Fibroblast of skin of right quadriceps (primary cell): ENCODE measurements at regions not wholly inside any gene's neighbourhood (a gene's known extent, or its start where the extent isn't known, plus 50 kb on each side); places are given as distances from the start of the nearest gene placed in this dataset.
A peak's percentile ranks its signal among the peaks of the same experiment; 100 is the strongest.

Source experiments
- DNase-seq: peaks from one replicate; pipeline ENCODE4 v3.0.0-alpha.2; 2013

GRCh38 chr1:234708700-234709395, 98.9 kb upstream of the IRF2BP2 start:
- no peak for DNase-seq

DNA sequence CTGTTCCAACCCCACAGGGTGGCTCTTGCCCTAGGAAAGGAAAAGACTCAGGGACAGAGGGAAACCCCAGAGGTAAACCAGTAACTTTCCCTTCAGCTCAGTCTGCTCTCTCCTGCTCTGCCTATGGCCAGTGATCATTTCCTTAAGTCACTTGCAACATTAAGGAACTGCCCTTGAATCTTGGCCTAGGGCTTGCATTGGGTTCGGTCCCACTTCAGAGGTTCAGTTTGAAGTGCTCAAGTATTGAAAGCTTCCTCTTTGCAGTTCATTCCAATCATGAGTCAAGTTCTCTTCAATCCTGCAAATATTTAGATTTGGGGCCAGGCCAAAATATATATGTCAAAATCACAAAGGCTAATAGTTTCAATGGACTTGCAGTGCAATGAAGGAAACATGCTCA, 97.7 kb upstream of the IRF2BP2 start:
- DNase-seq, result peak; percentile 68

DNA sequence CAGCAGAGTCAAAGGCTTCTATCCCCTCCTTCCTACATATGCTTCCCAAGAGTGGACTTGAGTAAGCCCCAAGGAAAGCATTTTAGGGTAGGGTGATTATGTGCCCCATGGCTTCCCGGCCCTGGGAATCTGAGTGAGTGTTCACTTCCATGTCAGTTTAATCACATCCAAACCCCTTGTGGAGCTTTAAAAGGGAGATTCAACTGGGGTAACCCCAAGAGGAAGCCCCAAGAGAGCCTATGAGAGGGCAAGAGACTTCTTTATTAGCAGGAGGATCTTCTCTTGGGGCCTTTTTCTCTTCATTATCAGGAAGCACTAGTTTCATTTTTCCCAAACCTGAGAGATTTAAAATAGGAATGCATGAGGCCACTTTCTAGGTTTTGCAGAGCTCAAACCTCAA, 97.0 kb upstream of the IRF2BP2 start:
- no peak for DNase-seq

DNA sequence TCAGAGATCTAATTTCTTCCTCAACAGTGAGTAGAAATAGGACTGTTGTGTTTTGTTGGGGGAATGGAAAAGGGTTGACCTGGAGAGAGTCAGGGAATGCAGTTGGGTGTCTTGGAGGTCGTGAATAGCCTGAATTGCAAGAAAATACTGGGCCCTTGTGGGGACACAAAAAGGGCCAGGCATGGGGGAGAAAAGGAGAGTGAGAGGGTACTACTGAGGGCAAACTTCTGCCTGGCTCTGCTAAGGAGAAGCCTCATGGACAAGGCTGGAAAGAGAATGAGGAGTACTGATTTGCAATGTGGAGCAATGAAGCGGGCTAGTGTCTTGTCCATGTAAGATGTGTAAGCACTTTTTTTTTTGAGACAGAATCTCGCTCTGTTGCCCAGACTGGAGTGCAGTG, 96.2 kb upstream of the IRF2BP2 start:
- DNase-seq, result no peak

DNA sequence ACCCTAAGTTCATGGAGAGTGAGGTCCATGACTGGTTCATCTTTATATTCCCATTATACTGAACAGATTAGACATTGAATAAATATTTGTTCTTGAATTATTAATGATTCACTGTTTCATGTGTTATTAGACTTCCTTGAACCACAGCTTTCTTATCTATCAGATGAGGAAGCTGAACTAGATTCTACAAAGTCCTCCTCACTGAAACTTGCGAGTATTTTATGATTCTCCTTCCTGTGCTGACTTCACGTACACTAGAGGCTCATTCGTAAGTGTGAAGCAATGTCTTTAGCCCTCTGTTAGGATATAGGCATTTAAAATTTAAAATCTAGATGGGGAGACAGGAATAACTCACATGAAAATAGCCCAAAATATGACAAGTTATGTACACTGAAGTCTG, 95.6 kb upstream of the IRF2BP2 start:
- no peak for DNase-seq

- DNase-seq, result no peak
Measured at GRCh38 chr1:234704106-234704887, 94.3 kb upstream of the IRF2BP2 start.

- DNase-seq, result peak; percentile 32
Measured at GRCh38 chr1:234702342-234703000, 92.5 kb upstream of the IRF2BP2 start.

- no peak for DNase-seq
Measured at GRCh38 chr1:234701737-234702341, 91.9 kb upstream of the IRF2BP2 start.

DNA sequence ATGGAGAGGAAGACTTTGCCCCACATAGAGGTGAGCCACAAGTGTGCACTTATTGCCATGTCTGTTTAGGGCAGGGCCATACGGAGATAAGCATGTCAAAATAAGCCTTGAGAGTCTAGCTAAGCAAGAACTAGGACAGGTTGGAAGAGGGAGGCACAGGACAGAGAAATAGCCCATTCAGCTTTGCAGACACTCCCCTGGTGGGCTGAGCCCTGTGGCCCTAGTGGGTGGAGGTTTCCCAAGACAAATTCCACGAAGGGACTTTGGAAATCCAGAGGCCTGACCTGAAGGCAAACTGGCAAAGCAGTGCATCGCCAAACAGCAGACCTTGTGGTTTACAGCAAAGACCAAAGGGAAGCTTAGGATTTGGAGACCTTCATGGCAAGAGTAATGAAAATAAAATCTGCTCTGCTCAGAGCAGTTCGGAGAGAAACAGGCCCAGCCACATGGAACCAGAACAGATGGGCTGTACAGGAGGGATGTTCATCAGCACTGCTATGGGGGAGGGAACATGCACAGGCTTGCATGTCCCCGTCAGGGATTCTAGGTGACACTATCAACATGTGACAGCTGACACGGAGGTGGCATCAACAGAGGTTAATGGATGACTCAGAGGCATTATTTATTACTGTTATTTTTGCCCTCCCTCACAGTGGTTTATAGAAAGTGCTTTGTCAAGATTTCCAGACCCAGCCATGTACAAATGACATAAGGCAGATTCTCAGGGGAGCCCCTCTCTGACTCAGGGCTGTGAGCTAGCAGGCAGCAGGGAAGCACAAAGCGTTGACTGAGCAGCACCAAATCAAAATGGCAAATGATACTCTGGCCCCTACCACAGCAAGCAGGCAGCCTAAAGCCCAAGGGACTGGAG, 90.1 kb upstream of the IRF2BP2 start:
- peak; percentile 85 for DNase-seq

DNA sequence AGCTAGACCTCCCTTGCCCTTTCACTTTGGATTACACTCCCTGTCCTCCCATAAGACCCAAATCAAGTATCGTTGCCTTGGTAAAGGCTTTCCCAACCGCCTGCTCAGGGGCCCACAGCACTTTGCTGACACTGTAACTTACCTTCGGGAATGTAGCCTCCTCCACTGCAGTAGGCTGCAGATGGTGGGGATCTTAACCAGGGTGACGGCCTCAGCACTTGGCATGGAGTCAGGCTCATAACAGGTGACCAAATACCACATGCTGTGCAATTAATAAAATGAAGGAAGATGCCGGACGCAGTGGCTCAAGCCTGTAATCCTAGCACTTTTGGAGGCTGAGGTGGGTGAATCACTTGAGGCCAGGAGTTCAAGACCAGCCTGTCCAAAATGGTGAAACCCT, 88.7 kb upstream of the IRF2BP2 start:
- DNase-seq, result no peak

DNA sequence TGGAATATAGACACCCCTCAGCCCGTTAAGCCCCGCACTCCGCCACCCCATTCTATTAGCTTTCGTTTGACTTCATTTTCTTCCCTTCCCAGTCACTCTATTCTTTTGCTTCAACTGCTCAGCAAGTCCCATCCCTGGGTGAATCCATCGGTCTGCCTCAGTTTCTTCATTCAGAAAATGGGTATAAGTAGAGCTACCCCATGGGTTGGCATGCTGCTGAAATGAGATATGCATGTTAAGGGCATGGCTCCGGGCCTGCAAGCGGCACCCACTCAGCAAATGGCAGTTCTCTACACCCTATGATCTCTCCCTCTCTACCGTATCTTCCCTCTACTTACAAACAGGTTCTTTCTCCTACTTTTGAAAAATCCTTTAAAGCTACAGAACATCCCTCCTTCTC, 87.8 kb upstream of the IRF2BP2 start:
- DNase-seq, result no peak

GRCh38 chr1:234697015-234697414, 87.0 kb upstream of the IRF2BP2 start:
- peak; percentile 51 for DNase-seq

- DNase-seq, result no peak
Measured at GRCh38 chr1:234696148-234696576, 86.2 kb upstream of the IRF2BP2 start.

DNA sequence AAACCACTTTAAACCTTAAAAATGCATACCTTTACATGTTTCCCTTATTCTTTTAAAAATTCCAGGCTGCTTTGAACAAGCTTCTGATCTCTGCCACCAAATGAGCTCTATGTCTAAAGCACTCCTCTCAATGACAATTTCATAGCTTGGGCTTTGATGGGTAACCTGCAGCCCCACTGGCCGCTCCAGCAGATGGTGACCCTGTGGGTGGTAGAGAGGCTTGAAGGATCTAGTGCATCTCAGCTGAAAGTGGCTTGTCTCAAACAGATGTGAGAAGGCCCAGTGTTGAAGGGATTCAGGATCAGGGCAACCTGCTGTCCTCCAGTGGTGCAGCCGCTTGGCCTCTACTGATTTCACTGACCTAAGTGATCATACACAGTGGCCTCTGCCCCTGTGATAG, 84.7 kb upstream of the IRF2BP2 start:
- DNase-seq, result no peak

DNA sequence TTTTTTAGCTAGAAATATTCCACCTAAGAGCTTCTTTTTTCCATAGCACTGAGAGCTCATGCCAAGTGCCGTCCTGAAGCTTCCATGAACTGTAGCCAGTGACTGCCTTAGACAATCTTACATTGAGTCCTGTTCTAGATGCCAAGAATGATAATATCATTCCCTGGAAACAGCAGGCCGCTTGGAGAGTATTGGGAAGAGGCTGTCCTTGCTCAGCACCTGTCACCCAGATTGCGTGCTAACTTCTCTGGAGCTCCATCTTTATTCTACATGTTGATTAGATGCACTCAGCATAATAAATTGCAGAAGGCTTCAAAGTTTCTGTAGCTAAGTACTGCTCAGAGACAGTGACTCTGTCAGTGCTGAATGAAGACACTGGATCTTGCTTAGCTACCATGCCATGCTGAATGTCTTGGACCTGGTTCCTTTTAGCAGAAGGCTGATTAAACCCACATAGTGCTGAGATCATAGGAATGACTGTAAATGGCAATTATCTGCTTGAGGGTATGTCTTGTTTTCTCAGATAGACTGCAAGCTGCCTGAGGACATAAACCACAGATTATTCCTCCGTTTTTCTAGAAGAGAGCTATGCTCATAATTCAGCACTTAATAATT, 83.1 kb upstream of the IRF2BP2 start:
- no peak for DNase-seq

DNA sequence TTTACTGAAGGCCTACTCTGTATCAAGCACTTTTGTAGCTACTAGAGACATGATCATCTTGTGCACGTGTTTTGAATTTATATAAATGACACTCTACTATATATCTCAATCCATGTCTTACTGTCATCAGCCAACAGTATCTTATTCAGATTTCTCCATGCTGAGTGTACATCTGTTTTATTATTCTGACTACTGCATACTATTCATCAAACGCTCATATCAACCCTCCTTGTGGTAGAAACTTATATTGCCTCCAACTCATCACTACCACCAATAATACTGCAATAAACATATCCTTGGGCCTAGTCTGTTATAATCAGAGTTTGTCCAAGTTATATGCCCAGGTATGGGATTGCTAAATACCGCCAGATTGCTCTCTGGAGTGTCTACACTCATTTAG, 81.6 kb upstream of the IRF2BP2 start:
- DNase-seq, result peak; percentile 57

GRCh38 chr1:234690872-234691271, 80.9 kb upstream of the IRF2BP2 start:
- no peak for DNase-seq

DNA sequence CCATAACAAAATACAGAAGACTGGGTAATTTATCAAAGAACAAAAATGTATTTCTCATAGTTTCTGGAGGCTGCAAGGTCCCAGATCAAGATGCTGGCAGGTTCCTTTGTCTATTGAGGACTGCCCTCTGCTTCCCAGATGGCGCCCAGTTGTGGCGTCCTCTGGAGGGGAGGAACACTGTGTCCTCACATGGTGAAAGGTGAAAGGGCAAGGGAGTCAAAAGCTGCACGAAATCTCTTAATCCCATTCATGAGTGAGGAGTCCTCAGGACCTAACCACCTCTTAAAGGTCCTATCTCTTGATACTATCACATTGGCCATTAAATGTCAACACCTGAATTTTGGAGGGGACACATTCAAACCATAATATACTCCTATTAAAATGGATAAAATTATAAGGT, 79.3 kb upstream of the IRF2BP2 start:
- no peak for DNase-seq

DNA sequence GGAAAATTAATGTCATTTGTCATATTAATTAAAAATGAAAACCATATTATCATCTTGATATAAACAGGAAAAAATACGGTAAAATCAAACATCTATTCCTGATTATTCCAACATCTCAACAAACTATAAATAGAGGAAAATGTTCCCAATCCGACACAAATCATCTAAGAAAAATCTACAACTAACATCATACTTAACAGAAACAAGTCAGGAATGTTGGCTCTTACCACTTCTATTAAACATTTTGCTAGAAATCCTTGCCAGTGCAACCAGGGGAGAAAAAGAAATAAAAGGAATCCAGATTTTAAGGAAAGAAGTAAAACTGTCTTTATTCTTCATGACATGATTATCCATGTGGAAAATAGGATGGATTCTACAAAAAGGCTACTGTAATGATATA, 77.0 kb upstream of the IRF2BP2 start:
- DNase-seq, result no peak

GRCh38 chr1:234686035-234686434, 76.1 kb upstream of the IRF2BP2 start:
- no peak for DNase-seq

DNA sequence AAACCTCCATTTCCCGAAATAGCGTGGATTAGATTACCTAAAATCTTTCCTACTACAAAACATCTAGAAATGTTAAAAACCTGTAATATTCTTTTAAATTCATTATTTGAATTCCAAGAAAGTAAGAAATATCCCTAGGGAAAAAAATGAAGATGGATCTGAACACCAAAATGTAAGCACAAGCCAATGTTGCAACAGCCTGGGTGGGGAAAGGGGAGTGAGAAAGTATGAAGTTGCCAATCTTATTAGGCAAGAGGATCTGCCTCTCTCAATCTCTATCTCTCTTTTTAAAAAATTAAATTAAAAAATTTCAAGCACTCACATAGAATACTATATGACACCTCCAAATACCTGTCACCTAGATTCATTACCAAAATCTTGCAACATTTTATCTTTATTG, 74.9 kb upstream of the IRF2BP2 start:
- DNase-seq, result peak; percentile 31
